Stimulated activated CD4-positive, alpha-beta T cell treated with anti-CD3 and anti-CD28 coated beads, Interleukin-1b, Interleukin-23, amount 100 ng/mL, for 48 hours (primary cell): ENCODE measurements at regions not wholly inside any gene's neighbourhood (a gene's known extent, or its start where the extent isn't known, plus 50 kb on each side); places are given as distances from the start of the nearest gene placed in this dataset.
"Not testable (repeated sequence)": the region's sequence is repeated elsewhere in the genome, so short reads cannot be mapped to it uniquely, and the experiment has no call there.

Source experiments
- DNase-seq: peaks from one replicate; pipeline ENCODE4 v3.0.0-alpha.2; 2020

DNA sequence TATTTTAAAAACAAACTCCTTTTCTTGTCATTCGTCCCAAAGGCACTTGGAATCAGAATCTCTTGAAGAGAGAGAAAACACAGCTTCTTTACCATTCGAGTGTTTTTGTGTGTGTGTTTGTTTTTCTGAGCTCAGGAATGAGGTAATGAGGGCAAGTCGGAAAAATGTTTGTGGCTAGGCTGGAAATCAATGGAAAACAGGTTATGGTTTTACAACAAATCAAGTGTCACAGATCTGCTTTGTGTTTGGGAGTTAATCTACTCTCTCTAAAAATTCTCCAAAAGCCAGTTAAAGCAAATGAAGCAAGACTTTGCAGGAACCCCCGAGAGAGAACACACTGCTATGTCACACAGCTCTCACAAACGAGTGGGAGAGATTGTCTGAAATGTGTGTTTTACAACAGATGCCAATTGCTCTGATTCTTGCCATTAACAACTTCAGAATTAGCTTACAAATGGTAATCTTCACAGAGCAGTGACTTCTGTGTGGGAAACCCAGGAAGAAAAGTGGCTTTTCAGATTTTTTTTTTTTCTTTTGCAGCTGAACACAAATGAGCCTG, 264.1 kb downstream of the CBLL2 start:
- no peak for DNase-seq

DNA sequence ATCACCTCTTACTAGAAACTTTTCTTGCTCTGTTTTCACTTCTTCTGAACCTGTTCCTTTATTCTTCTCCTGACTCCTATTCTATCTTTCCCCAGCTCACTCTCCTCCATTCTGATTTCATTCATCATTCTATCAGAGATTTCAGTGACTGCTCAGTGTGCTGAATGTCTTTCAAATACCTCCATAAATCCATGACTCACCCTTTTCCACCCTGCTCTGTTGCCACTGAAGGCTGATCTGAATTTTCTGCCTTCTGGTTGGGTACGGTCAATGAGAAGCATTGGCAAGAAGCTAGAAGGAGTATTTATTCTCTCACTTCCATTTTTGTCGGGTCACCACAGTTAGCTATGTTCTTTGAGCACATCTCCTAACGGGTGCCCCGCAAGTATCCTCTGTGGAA, 265.9 kb downstream of the CBLL2 start:
- no peak for DNase-seq

- DNase-seq: no peak
Measured at GRCh38 chrX:22541926-22542325, 269.2 kb downstream of the CBLL2 start.

DNA sequence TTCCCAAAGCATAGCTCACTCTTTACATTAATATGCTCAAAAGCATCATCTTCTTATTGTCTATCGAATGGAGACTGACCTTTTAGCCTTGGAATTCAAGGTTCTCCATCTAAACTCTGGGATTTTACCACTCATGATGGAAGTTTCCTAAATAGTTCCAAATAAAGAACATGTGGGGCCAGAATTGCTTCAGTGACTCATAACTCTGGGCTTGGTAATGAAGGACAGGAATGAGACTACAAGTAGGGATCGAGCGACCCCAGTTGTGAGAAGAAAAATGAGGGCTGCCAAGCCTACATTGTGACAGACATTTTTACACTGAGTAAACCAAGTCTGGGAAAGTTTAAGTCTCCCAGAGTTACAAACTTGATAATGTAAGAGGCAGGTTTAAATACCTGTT, 269.9 kb downstream of the CBLL2 start:
- DNase-seq: no peak

DNA sequence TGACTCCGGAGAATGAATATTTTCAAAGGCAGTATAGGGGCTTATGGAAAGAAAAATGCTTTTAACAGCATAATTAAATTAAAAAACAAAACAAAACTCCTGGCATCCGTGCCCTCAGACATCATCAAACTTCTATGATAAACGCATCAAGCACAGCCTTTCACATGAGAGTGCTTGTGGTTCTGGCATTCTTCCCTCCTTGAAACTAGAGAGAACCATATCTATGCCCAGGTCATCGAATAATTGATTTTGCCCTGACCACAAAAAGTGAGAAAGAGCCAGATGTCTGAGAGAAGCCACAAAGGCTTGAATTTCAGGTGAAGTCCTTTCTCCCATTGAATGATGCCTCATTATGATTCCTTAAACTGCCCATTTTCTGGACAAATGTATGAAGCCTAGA, 286.8 kb downstream of the CBLL2 start:
- no peak for DNase-seq

DNA sequence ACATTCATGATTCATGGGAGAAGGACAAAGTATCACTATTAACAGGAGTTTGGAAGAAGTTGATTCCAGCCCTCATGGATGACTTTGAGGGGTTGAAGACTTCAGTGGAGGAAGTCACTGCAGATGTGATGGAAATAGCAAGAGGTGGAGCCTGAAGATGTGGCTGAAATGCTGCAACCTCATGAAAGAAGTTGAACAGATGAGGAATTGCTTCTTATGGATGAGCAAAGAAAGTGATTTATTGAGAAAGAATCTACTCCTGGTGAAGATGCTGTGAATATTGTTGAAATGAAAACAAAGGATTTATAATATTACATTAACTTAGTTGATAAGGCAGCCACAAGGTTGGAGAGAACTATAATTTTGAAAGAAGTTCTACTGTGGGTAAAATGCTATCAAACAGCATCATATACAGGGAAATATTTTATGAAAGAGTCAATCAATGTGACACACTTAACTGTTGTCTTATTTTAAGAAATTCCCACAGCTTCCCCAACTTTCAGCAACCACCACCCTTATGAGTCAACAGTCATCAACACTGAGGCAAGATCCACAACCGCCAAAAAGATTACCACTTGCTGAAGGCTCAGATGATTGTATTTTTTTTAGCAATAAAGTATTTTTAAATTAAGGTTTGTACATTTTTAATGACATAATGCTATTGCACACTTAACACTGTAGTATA, 302.6 kb downstream of the CBLL2 start:
- no peak for DNase-seq

- no peak for DNase-seq
Measured at GRCh38 chrX:22577181-22577580, 304.5 kb downstream of the CBLL2 start.

GRCh38 chrX:22585831-22586230, 313.1 kb downstream of the CBLL2 start:
- no peak for DNase-seq

- no peak for DNase-seq
Measured at GRCh38 chrX:22589845-22590244, 317.1 kb downstream of the CBLL2 start.

- DNase-seq: no peak
Measured at GRCh38 chrX:22594766-22595165, 322.1 kb downstream of the CBLL2 start.

DNA sequence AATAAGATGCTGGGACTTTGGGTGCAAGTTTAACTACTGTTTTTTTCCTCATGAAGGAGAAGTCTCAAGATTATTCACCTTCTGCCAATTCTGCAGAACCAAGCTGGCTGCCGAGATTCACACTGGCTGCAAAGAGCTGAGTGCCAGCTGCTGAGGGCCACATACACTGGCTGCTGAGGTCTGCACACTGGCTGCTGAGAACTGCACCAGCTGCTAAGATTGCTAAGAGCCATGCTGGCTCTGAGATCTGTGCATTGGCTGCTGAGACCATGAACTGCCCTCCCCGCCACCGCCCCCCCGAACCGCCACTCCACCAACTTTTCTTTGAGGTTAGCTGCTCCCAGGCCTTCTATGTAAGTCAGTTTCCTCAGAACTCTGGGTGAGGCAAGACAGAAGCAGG, 330.3 kb downstream of the CBLL2 start:
- no peak for DNase-seq

- DNase-seq: not testable (repeated sequence)
Measured at GRCh38 chrX:22609452-22609851, 336.7 kb downstream of the CBLL2 start.

- DNase-seq: no peak
Measured at GRCh38 chrX:22616867-22617266, 344.2 kb downstream of the CBLL2 start.

- DNase-seq: no peak
Measured at GRCh38 chrX:22627576-22627975, 354.9 kb downstream of the CBLL2 start.

DNA sequence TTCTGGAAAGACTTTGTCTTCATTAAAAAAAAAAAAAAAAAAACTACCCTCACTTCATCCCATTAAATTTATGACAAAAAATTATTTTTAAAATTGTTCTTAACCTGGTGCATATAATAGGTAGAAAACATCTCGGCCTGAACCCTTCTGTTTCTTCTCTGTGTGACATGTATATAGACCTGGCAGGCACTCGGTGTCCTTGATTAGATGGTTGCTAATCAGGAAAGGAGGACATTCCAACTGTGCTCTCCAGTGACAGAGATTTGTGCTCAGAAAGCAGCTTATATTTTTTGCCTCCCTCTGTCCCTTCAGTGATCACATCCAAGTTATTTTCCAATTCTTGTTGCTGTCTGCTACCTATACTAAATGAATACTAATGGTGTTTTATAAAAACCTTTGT, 355.6 kb downstream of the CBLL2 start:
- no peak for DNase-seq

GRCh38 chrX:22629105-22629725, 356.5 kb downstream of the CBLL2 start:
- no peak for DNase-seq

- DNase-seq: no peak
Measured at GRCh38 chrX:22634083-22634482, 361.4 kb downstream of the CBLL2 start.

DNA sequence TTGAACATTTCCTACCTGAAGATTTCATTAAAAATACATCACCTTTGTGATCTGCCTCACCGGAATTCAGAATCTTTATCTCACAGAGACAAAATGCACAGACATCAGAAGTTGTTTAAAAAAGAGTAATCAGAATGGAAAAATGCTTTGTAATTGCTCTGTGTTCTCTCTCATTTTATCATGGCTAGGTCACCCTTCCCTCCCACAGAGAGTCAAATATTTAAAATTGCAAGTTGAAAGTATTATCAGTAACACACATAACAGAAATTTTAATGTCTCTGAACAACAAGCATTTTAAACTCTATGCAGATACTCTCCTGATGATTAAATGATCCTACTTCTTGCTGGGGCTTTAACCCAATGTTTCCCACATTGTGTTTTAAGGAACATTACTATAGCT, 362.0 kb downstream of the CBLL2 start:
- no peak for DNase-seq

DNA sequence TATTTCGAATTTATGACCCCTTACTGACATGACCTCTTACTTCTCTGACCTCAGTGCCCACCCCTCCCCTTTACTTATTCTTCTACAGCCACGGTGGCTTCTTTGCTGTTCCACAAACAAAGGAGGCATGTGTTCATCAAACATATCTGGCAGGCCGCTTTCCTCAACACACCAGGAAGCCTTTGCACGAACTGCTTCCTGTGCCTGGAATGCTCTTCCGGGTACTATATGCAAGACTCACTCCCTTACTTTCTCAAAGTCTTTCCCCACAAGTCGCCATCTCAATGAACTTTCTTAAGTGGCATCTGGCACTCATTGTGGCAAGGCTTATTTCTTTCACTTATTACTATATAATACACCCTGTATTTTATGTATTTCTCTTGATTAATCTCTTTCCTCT, 351.5 kb upstream of the DDX53 start:
- DNase-seq: no peak

DNA sequence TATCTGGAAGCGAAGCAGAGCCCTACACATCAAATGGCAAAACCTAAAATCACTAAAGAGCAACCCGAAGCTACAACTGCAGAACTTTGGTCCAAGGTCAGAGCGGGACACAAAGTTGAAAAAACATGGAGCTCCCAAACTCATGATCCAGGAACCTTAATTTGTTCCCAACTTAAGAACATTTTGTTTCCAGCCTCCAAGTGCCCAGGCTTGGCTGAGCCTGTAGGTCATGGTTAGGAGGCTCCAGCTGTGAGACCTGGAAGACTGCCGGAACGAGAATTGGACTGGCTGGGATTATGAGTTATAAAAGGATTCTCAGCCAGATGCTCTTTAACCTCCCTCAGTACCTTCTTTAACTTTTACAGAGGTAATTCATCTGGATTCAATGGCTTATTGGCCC, 349.1 kb upstream of the DDX53 start:
- no peak for DNase-seq

- no peak for DNase-seq
Measured at GRCh38 chrX:22652596-22652995, 347.2 kb upstream of the DDX53 start.

GRCh38 chrX:22660756-22661155, 339.0 kb upstream of the DDX53 start:
- no peak for DNase-seq

DNA sequence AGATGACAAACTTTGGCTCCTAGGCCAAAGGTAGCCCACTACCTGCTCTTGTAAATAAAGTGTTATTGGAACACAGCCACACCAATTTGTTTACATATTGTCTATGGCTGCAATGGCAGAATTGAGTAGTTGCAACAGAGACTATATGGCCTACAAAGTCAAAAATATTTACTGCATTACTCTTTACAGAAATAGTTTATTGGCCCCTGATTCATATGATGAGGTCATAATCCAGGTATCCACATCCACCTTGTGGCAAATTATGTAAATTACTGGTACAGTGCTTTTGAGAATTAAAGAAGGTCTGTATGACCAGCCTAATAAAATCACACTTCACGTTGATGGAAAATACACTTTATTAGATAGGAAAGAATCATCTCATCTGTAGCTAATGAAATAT, 337.0 kb upstream of the DDX53 start:
- no peak for DNase-seq

DNA sequence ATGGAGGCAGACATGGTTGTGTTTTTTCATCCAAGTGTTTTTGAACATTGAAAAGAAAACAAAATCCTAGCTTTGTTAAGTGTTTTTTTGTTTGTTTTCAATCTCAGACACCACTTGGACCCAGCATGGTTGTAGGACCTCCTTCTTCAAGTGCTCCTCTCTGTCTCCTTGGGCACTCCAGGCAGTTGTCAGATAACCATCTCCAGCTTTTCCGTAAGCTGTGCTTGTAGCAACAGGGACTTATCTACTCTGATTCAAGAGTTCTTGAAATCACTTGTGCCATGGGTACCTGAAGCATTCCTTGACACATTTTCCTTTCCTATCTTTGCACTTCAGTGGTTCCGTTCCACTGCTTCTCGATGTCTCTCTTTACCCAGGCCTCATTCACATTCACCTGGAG, 334.9 kb upstream of the DDX53 start:
- no peak for DNase-seq

DNA sequence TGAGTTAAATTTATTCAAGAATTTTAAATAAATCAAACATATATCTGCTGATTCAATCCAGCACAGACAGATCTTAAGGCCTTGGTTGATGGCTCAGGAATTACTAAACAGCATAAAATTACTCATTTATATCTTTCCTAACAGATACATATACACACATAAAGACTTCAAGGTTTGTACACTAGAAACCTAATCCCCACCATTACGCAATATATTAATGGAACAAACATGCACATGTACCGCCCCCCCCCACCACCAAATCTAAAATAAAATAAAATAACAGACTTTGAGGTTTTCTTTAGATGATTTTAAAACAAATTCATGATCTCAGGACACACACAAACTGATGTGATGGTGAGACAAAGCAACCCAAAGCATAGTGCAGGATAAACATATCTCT, 333.9 kb upstream of the DDX53 start:
- DNase-seq: no peak
